ENCODE measurements at regions not wholly inside any gene's neighbourhood (a gene's known extent, or its start where the extent isn't known, plus 50 kb on each side); places are given as distances from the start of the nearest gene placed in this dataset.
A peak's percentile ranks its signal among the peaks of the same experiment; 100 is the strongest.

DNA sequence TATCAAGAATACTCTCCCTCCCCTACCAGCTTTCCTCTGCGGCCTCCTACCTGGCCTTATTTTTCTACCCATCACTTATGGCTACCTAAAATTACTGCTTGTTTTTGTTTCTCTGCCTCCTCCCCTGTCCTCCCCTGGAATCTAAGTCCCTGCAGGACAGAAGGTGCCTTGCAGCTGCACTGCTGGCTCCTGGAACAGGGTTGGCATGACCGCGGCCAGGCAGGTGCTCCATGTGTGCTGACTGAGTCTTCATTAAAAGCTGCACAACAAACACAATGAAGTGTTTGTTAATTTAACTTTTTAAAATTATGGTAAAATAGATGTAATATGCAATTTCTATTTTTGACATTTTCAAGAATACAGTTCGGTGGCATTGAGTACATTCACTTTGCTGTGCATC lies 171.9 kb upstream of the FHL2 start:
- DNase-seq (ENCODE audit: low read depth), result no peak

DNA sequence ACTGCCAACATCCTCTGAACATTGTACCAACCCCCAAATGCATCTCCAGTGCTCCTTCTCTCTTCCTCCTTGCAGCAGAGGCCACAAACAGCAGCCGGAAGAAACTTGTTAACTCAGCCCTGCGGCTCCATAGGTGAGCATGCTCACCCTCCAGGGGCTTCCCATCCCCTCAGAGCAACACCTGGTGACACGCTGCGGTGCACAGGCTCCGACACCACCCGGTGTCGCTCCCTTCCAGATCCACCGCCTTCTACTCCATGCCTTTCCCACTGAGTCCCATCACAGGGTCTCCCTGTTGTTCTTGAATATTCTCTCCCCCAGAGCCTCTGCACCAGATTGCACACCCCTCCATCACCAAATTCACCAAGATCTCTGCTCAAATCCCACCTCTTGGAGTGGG lies 171.5 kb upstream of the FHL2 start:
- DNase-seq (ENCODE audit: low read depth), result no peak

DNA sequence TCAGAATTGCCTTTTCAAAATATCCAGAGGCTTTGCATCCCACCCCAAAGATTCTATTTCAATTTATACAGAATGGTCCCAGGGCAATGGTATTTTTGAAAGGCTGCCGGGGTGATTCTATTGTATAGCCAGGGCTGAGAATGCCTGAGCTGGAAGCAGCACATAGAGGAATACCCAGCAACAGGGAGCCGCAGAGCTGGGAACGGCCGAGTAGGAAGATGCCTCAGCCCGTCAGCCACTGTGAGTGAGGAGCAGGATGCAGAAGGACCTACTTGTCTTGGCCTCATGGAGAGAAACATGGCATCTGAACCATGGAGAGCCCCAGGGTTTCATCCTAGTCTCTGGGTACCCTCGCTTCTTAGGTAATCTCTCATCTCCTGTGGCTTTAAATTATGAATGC lies 170.8 kb upstream of the FHL2 start:
- DNase-seq (ENCODE audit: low read depth), result no peak

DNA sequence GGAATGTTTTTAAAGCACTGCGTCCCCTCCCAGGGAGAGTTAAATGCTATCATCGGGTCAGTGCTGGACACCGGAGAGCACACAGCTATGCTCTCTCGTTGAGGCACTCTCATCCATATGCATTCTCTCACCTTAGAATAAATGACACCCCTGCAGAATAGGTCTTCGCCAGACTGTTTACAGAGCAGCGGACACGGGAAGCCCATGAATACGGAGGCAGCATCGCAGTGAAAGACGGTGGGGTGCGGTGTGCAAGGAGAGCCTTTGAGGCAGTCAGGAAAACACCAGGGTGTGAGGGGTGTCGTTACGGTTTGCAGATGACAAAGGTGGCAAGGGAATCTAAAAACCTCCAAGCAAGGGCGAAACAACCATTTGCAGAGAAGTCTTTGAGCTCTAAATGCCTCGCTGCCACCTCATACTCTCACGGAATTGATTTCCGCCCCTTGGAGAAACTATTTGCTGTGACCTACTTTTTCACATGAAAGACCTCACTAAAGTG lies 169.2 kb upstream of the FHL2 start:
- DNase-seq (ENCODE audit: low read depth), result no peak

DNA sequence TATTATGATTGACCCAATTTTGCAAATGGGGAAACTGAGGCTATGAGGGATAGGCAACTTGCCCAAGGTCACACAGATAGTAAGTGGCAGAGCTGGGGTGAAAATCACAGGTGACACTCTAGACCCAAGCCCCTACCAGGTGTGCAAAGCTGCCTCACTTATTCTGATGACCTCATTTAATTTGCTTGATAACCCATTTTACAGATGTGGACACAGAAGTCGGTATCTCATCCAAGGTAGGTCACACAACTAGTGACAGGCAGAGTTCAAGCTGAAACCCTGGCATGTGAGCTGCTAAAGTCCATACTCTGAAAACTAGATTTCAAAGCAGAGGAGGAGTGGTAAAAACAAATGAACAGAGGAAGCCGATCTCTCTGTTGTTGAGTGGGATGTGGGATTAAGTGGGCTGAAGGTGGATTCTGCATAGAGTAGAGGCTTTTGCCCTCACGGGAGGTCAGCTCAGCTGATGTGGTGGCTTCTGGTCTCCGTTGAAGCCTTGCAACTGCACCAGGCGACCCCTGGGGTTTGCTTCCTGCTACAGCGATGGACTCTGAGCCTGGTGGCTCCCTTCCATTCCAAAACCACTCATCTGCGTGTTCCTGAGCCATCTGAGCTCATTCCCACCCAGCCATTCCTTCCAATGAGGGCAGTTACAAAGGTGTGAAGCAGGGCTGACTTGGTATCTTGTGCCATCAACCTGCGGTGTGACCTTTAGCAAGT lies 164.3 kb upstream of the FHL2 start:
- no peak for DNase-seq (ENCODE audit: low read depth)

DNA sequence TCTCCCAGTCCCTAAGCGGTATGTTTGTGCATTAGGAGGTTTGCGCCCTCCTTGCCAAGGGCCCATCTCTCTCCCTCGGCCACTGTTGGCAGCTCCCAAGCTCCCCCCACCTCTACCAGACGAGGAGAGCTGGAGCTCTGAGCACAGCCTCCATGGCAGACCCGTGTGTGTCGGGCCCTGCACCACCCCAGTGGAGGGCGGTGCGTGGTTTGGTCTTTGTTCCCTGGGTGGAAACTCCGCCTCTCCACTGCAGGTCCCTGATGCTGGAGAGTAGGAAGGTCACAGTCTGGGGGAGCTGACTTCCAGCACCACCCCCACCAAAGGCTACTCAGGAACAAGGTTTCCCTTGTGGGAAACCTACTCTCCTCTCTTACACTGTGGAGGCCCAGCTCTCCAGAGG lies 162.6 kb upstream of the FHL2 start:
- no peak for DNase-seq (ENCODE audit: low read depth)

DNA sequence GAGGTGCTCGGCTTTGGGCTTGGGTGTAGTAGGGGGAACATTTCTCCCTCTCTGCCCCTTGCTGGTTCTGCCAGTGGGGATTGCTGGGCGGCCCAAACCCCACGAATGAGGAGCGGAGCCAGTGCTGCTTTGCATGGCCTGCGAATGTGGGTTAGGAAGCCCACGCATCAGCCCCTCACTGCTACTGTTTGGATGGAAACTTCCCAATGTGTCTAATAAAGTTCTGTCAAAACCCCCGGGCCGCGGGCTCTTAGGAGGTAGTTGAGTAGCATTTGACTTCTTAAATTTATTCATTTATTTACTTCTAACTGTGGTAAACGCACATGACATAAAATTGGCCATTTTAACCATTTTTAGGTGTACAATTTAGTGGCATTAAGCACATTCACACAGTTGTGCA lies 161.3 kb upstream of the FHL2 start:
- DNase-seq (ENCODE audit: low read depth), result no peak

DNA sequence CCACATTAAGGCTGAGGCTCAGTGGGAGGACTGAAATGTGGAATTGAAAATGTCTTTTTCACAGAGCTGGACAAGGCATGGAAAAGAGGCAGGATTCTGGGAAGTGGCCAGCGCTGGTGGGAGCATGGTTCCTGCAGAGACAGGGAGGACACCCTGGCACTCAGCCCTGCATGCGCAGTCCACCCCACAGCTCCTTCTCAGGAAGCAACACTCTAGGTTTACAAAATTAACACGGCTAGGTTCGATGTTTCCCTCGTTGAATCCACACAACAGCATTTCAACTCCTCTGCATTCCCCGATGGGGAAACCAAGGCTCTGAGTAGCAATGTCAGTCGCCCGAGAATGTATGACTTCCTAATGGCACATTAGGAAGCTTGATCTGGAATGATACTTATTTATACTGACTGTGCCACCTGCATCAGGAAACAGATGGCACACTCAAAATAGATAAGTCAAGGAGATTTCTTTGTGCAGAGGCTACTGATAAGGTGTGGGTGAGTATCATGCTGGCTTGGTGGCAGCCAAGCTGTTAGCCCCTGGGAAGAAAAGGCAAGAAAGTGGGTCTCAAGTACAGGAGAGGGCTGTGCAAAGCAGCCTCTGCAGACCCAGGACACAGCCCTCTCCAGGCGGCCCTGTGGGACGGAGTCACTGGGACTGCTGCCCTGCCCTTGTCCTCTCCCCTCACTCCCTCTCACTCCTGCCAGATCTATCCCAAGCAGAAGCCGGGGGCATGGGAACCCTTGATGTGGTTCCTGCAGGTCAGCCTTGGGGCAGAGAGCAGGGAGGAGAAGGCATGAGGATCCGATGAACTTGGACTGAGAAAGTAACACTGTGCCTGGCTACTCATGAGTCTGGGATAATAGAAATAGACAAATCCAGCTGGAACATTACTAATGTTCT lies 158.4 kb upstream of the FHL2 start:
- DNase-seq (ENCODE audit: low read depth), result no peak

DNA sequence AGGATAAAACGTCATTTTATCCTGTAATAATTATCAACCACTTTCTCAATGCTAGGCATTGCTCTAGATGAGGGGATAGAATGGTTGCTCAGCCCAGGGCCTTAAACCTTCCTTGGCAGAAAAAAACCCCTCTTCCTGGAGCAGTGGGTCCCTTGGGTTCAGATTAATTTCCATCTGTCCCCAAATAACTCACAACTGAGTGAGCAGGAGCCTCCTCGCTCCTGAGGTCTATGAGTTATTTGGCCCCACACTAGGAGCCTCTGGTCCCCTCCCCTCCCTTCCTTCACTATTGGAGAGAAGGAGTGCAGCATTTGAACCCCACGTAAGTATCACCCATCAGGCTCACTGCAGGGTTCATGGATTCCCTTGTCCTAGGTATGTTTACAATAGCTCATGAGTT lies 157.5 kb upstream of the FHL2 start:
- DNase-seq (ENCODE audit: low read depth), result no peak

DNA sequence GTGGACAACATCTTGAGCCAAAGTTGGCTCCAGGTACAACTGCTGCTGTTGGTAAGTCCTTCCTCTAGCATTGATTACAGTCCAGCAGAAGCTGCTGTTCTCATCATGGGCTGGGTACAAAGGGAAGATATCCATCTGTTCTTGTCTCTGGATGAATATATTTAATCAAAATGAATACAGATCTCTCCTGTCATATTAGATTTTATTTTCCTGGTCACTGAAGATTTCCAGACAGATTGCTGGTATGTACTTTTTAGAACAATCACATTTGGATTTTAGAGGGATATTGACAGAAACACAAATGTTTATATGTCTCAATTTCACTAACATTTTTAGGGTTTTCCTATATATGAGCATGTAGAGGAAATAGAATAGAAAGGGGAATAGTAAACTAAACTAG lies 155.4 kb upstream of the FHL2 start:
- no peak for DNase-seq (ENCODE audit: low read depth)

DNA sequence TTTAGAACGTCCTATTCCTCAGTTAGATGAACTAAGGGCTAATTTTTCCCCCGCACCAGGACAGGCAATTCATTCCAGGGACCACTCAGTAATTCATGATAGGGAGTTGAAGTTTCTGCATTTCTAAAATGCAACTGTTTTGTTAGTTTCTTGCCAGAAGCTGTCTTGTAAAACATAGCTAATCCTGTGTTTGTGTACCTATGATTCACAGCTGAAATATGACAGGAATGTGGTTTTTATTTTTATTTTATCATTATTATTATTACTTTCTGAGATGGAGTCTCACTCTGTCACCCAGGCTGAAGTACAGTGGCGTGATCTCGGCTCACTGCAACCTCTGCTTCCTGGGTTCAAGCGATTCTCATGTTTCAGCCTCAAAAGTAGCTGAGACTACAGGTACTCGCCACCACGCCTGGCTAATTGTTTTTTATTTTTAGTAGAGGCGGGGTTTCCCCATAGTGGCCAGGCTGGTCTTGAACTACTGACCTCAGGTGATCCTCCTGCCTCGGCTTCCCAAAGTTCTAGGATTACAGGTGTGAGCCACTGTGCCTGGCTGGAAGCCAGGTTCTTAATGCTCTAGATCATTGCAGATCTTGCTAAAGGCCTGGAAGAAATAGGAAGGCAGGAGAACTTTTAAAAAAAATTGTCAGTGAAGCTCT lies 154.8 kb upstream of the FHL2 start:
- no peak for DNase-seq (ENCODE audit: low read depth)

DNA sequence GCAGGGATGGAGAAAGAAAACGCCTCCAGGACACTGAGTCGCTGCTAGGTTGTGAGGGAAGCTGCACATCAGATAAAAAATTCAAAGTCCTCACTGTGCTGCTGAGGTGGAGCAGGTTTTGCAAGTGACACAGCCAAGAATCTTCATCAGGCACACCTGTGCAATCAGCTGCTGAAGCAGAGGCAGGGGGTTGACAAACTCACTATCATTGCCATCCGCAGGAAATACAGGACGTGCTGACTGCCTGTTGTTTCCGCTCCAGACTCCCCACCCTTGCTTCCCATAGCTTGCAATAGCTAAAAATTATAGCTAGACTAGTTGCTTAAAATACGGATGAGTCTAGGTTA lies 147.8 kb upstream of the FHL2 start:
- DNase-seq (ENCODE audit: low read depth), result no peak

DNA sequence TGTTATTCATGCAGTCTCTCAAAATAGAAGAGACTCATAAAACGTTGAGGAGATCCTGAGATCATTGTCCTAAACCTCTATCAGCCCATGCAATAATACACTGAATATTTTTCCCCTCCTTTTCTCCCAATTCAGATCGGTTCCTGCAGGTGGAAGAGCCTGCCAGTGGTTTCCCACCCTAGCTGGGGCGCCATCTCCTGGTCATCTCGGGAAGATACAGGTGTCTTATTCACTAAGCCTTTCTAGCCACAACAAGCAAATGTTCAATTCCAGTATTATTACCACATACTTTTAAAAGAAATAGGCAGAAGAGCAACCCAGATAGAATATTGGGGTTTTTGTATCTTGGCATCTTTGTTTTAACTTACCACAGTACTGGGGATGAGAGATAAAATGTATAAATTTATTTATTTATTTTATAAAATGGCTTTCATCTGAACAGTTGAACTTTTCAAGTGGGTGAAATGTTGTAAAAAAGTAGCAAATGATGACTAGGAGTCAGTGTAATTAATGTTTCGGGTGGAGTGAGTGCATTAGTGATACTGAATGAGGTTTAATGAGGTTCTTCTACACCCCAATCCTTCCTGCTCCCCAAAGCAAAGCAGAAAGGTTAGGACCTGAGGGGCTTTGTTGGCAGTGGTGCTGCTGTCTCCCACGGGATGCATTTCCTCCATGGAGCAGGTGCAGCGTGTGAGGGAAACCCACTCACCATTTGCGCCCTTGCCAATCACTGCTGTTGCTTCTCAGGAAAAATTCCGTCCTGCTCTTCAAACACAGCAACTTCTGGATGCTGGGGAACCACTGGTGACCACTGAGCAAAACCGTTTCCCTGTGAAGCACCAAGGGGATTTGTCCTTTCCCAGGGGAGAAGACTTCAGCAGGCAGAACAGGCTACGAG lies 147.1 kb upstream of the FHL2 start:
- DNase-seq (ENCODE audit: low read depth), result peak; percentile 27

DNA sequence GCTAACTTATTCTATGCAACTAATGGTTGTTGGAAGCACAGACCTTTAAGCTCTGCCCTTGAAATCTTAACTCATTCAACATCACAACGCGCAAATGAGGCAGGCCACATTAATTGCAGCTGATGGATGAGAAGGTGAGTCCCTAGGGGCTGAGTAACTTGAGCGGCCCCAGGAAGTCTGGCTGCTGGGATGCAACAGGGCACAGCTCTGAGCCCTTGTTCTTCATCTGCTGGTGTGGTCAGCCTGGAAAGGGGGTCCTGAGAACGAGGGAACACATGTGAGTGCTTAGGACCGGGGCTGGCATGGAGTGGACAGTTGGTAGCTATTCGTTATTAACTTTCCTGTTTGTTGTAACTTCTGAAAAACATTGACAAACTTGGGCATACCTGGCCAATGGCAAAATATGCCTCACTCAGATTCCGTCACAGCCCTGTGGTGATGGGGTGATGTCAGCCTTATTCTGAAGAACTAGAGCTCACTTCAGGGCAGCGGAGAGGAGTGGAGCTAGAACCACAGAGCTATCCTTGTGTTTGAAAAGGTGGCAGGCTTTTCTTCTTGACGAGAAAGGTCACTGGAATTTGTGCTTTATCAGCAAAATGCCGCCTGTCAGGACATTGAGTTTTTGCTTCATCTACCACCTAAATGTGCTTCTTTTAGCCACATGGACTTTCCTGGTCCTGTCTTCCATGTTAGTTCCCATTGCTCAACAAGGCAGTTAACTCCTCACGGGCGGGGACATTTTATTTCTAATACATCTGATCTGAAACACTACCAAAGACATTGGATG lies 145.9 kb upstream of the FHL2 start:
- DNase-seq (ENCODE audit: low read depth), result no peak

DNA sequence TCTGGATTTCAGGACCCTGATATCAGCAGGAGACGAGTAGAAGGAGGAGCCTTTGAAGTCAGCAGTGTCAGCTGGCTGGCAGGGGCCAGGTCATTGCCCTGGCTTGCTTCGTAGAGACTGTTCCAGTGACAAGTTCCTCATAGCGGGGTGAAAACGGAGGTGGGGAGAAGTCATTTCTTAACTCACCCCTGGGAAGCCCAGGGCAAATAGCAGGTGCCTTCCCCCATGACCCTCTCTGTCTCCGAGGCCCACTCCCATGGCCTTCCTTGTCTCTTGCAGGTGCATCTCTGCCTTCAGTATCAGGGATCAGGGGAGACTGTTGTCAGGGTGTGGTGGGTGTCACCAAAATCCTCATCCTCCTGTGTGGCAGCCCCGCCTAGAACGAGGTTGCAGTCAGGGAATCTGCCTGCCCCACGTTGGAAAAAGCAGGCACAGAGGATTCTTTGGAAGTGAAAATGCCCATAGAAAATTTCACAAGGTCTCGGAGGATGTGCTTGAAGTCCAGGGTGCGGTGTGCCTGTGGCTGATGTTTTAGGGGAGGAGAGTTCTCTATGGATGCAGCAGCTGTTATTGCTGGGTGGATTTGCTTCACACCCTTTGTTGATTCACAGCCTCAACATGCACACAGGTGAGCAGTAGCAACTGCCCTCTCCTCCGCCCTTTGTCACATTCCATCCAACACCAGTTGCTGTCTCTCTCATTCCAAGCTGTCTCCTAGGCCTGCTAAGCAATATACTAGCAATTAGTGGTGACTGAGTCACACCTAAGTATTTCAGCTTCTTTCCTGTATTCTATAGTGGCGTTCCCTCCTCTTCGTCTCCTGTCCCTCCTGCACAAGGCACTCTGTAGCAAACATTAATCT lies 142.6 kb upstream of the FHL2 start:
- DNase-seq (ENCODE audit: low read depth), result no peak

DNA sequence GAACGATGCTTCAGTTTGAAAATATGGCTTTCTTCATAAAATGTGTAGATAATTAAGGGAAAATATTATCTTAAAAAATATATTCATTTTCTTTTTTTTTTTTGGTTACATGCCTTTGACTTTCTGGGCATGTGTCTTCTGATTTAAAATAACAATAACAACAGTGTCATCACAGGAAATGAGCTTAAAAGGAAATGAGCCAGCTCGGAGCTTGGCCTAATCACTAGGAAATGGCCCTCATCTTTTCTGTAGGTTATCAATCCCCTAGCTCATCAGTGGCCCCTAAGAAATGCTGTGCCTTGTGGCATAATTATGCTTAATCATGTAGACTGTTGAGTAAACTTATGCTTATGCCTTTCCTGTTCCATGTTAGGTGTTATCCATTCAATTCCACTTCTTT lies 141.8 kb upstream of the FHL2 start:
- no peak for DNase-seq (ENCODE audit: low read depth)

DNA sequence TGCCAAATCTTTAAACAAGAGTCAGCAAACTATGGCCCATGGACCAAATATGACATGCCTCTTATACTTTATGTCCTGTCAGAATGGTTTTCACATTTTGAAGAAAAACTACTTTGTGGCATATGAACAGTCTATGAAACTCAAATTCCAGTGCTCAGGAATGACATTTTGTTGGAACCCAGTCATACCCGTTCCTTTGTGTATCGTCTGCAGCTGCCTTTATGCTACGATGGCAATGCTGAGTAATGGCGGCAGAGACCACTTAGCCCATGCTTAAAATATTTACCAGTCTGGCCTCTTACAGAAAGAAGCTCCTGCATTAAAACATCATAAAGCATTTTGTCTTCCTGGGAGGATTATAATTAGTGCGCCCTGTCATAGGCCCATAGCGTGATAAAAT lies 140.5 kb upstream of the FHL2 start:
- no peak for DNase-seq (ENCODE audit: low read depth)

DNA sequence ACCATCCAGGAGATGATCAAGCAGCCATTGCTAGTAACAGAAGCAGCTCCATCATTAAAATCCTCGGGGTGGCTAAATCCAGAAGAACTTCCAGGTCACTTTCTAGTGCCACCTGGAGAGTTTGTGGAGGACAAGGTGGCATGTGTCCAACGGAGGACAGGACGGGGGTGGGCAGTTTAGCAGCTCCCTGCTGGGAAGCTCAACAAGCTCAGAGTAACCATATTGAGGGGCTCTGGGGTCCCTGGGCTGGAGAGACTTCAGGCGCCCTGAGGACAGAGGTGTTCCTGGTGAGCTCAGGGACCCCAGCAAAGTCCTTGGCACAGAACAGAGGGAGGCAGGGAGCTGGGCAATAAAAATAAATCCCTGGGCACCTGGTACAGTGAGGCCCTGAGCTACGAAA lies 140.0 kb upstream of the FHL2 start:
- DNase-seq (ENCODE audit: low read depth), result no peak

DNA sequence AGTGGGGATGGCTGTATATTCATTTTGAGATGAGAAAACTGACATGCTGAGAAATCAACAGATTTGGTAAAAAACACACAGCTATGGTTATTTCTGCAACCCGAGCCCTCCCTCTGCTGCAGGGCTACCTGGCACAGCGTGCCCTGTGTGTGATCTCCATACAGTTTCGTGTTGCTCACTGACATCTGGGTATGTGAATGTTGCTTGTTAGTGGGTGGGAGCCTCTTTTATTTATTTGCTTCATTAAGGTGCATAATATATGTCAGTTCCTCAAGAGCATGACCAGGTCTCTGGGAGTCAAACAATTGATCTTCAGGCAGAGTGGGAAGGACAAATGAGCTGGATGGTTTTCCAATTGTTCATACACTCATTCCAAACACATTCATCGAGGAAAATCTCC lies 139.1 kb upstream of the FHL2 start:
- DNase-seq (ENCODE audit: low read depth), result no peak

DNA sequence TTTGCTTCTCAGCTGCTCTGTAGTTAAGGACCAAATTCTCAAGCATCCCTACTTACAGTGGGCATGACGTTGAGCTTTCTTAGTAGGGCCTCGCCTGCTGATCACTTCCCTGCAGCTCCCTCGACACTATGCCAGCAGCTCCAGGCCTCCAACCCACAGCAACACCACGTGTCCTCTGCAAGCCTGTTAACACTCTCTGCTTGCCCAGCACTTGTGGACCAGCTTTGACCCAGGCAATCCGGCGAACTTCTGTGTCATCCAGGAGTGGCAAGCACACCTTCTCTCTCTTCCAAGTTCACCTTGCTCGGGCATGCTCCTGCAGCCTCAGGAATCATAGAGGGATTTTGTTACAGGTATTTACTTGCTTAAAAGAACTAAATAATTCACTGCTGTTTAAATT lies 138.6 kb upstream of the FHL2 start:
- DNase-seq (ENCODE audit: low read depth), result no peak
